Astrocyte of the cerebellum (primary cell): ENCODE measurements at regions not wholly inside any gene's neighbourhood (a gene's known extent, or its start where the extent isn't known, plus 50 kb on each side); places are given as distances from the start of the nearest gene placed in this dataset.

Experiments
- DNase-seq: peaks from one replicate; pipeline ENCODE4 v3.0.0-alpha.2; 2011; ENCODE audit warnings: low read depth
- H3K4me3 ChIP-seq: 2 replicates; pipeline ENCODE4 v1.5.1; 2011; ENCODE audit warnings: mild to moderate bottlenecking, low read depth, low read length, moderate library complexity
- in situ Hi-C: cut with HindIII; loops from 2 replicates; pipeline ENCODE4 v1.10.0; 2017; ENCODE audit warnings: low sequenced_read_pairs
- TF ChIP-seq, protein P1 (sequence below): IDR thresholded peaks from 2 replicates; pipeline ENCODE4 v1.5.1; 2012; ENCODE audit warnings: low read length, low read depth, moderate library complexity, mild to moderate bottlenecking; ENCODE audit errors: missing control alignments

DNA sequence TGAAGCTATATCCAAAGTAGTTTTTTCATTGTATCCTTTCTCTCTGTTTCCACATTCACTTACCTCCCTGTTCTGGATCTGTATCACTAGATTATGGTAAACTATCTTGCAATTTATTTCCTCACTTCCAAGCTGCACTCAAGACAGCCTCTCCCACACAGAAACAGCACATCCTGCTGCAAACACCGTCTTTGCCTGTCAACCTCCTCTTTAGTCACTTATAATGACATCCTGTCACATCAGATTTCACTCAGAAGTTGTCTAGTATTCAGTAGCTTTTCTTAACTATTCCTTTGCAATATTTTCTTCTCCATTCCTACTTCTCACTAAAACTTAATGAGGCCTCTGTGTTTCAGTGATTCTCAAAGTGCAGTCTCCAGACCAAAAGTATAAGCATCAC, 490.8 kb downstream of the IGSF11 start:
- no peak overlapping the region for H3K4me3 ChIP-seq
- TF ChIP-seq, protein P1, sequence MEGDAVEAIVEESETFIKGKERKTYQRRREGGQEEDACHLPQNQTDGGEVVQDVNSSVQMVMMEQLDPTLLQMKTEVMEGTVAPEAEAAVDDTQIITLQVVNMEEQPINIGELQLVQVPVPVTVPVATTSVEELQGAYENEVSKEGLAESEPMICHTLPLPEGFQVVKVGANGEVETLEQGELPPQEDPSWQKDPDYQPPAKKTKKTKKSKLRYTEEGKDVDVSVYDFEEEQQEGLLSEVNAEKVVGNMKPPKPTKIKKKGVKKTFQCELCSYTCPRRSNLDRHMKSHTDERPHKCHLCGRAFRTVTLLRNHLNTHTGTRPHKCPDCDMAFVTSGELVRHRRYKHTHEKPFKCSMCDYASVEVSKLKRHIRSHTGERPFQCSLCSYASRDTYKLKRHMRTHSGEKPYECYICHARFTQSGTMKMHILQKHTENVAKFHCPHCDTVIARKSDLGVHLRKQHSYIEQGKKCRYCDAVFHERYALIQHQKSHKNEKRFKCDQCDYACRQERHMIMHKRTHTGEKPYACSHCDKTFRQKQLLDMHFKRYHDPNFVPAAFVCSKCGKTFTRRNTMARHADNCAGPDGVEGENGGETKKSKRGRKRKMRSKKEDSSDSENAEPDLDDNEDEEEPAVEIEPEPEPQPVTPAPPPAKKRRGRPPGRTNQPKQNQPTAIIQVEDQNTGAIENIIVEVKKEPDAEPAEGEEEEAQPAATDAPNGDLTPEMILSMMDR = no peak
- in situ Hi-C loops = no loop called here
- DNase-seq = no peak

DNA sequence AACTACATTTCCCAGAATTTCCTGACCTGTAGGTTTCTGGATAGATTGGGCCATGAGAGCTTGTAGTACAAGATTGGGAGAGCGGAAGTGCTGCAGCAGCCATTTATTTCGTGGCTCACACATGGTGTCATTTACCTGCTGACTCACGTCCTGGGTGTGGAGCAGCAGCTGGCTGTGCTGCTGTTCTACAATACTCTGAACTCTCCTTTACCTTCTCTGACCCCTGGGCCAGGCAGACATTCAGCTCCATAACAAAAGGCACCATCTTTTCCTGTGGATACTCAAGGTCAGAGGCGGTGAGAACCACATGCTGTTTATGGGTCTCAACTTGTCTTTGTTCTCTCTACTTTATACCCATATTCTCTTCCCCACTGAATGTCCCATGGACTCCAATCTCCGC, 490.2 kb downstream of the IGSF11 start:
- in situ Hi-C loops = no loop called here
- no peak overlapping the region for H3K4me3 ChIP-seq
- TF ChIP-seq, protein P1 = no peak
- no peak for DNase-seq

DNA sequence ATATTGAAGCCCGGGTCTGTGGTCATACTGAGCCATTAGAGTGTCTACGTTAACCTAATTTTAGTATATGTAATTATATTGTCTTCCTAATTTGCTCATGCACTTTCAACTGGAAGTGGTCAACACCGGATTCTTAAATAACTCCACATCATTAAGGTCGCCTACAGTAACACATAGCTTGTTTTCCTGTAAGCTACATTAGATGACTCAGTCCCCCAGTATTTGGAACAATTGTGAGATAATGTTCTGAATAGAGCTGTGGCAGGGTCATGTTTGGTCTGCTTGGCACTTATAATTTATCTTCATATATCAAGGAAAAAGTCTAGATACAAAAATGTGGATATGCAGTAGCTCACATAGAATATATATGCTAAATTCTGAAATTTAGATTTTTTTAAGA, 486.2 kb downstream of the IGSF11 start:
- H3K4me3 ChIP-seq = no peak overlapping the region
- in situ Hi-C loops = no loop called here
- TF ChIP-seq, protein P1 = no peak
- DNase-seq = peak; percentile 1

DNA sequence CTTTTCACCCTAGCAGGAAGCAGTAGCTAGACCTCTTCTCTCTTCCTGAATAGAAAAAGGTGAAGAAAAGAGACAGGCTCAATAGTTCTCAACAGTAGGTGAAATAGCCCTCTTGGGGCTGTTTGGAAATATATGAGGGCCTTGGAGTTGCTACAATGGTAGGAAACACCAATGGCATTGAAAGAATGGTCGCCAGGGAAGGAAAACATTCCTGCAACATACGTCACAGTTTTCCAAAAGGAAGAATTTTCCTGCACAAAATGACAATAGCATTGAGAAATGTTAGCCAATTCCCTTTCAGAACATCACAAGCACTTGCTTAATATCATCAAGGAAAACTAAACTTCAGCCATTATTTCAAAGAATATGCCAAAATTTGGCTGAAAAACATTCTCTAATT, 484.5 kb downstream of the IGSF11 start:
- no peak for DNase-seq
- in situ Hi-C loops = no loop called here
- TF ChIP-seq, protein P1 = no peak
- no peak overlapping the region for H3K4me3 ChIP-seq

DNA sequence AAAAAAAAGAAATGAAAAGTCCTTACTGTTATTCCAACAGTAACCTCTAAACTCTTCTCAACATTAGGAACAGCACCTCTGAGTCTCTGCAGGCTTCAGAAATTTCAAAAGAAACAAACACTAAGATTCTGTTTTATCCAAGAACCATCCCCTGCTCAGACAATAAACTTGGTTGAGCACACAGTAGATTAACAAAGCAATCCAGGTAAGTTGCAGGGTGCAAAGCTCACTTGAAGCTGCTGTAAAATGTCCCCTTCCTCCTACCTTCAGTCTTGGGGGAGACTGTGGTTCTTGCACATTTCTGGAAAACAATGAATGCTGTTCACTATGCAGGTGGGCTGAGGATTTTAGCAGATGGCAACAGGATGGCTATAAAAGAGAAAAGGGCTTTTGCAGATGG, 484.1 kb downstream of the IGSF11 start:
- no peak overlapping the region for H3K4me3 ChIP-seq
- in situ Hi-C loops = no loop called here
- TF ChIP-seq, protein P1 = no peak
- DNase-seq = no peak

DNA sequence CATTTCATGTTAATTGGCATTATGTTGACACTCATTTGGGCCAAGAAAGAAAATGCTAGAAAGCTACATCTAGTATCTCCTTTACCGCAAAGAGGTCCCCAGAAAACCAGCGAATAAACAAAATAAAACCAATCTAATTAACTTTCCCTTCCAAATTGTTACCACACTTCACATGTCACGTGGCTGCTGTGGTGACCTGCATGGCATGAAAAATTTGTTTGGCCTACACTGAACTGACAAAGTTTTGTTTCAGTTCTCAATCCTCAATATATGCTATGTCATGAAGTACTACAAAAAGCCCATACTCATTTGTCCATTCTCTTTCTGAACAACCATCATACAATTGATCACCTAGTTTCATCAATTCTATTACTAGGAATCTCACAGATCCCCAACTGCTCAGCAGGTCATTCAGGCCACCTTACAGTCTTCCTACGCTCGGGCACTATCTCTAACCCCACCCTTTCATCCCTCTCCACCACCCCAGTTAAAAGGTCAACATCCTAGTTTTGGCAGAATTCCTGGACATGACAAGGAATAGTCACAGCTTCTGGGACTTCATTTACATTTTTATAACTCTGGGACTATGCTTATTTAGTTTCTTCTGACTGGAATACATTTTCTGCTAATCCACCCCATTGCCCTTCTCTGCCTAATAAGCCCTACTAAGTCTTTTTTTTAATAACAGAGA, 480.4 kb downstream of the IGSF11 start:
- in situ Hi-C loops = no loop called here
- H3K4me3 ChIP-seq = no peak overlapping the region
- TF ChIP-seq, protein P1 = no peak
- DNase-seq = no peak
